HCEC 1CT (cell line): ENCODE measurements at regions not wholly inside any gene's neighbourhood (a gene's known extent, or its start where the extent isn't known, plus 50 kb on each side); places are given as distances from the start of the nearest gene placed in this dataset.
"Not testable (repeated sequence)": the region's sequence is repeated elsewhere in the genome, so short reads cannot be mapped to it uniquely, and the experiment has no call there.

ENCODE experiments used
- DNase-seq: peaks from one replicate; pipeline ENCODE4 v3.0.0-alpha.2; 2017

GRCh38 chr5:57724836-57725235, 242.2 kb upstream of the ACTBL2 start:
- peak; percentile 51 for DNase-seq

DNA sequence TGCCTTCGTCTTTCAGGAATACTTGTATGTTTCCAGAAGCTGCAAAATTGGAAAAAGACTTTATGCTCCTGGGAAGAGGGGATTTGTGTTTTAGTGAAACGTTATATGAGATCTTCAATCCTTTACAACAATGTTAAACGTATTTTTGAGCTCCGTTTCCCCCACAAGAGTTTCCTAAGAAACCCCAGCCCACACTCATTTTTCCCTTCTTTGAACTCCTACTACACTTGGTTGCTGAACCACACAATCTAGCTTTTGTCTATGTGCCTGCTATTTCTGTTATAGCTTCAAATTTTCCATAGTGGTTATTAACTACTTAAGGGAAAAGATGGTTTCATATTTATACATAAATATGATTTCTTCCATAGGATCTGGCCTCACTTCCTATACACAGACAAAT, 238.6 kb upstream of the ACTBL2 start:
- DNase-seq, result no peak

GRCh38 chr5:57720656-57721055, 238.0 kb upstream of the ACTBL2 start:
- DNase-seq, result no peak

- no peak for DNase-seq
Measured at GRCh38 chr5:57719216-57719615, 236.6 kb upstream of the ACTBL2 start.

DNA sequence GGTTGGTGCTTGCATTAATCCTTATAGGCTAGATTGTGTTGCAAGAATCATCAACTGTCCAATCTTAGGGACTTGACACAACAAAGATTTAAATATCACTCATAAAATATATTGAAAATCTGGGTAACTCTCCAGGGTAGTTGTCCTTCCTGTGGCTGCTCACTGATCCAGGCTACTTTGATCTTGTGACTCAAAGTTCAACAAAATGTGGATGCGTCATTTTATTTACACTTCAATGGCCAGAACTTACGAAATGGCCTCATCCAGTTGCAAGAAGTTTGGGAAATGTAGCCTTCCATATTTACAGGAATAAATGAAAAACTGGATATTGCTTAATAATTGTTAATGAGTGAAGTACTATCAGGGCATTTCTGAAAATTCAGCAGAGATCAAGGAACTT, 235.5 kb upstream of the ACTBL2 start:
- DNase-seq, result peak; percentile 76

DNA sequence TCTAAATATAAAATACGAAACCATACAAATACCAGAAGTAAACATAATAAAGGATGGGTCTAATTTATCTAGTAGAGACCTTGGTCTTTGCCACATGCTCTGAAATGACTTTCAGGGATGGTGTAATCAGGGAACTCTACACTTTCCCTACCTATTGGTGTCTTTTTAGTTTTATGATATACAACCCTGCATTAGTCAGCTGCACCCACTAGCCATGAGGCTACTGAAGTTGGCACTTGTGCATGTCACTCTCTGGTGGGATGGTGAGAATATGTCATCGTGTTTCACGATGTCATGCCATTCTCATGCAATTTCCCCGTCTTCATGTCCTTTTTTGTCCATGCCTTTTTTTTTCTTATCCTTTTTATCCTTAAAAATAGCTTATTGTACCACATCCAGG, 234.9 kb upstream of the ACTBL2 start:
- no peak for DNase-seq

DNA sequence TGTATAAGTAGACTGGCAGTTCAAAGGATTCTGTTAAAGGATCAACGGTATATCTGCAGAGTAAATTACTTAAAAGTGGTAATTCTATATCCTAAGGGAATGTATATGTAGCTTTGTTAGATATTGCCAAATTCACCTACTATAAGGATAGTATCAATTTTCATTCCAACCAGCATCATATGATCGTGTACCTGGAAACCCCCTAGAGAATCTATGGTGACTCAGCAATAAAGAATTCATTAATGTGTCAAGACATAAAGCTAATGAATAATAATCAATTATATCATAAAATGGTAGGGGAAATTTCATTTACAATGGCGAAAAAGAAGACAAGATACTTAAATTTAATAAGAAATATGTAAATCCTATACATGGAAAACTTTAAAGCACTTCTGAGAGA, 234.1 kb upstream of the ACTBL2 start:
- no peak for DNase-seq

GRCh38 chr5:57715296-57715695, 232.7 kb upstream of the ACTBL2 start:
- peak; percentile 27 for DNase-seq

GRCh38 chr5:57713535-57713934, 230.9 kb upstream of the ACTBL2 start:
- DNase-seq, result not testable (repeated sequence)

DNA sequence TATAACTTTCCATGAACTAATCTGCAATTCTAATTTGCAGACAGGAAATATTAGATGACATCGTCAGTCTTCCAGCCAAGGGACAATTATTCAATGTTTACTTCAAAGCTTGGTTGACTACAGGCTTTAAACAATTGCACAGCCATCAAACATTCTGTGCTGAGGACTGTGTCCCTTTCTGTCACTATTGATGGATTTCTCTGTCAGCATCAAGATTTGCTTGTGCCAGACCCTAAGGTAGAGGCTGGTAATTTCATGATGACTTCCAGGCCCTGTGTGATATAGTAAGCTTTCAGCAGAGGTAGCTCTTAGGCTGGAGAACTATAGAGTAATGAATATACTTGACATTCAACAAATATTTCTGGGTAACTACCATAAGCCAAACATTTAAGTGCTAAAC, 229.3 kb upstream of the ACTBL2 start:
- DNase-seq, result no peak

DNA sequence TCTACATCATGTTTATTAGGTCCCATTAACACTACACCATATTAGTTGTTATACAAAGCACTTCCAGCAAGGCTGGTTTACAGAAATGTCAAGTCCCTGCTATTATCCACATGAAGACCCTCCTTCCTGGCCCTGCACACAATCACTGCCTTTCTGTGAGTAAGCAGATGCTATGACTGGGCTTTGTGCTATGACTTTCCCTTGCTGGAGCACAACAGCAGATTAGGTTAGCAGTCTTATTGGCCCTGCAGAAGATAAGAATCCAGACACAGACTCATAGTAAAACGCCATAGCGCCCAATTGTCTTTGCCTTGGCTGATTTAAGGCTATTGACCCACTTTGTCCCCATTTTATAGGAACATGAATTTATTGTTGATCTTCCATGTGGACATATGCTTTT, 228.9 kb upstream of the ACTBL2 start:
- DNase-seq, result no peak

- DNase-seq, result peak; percentile 13
Measured at GRCh38 chr5:57710126-57710525, 227.5 kb upstream of the ACTBL2 start.

DNA sequence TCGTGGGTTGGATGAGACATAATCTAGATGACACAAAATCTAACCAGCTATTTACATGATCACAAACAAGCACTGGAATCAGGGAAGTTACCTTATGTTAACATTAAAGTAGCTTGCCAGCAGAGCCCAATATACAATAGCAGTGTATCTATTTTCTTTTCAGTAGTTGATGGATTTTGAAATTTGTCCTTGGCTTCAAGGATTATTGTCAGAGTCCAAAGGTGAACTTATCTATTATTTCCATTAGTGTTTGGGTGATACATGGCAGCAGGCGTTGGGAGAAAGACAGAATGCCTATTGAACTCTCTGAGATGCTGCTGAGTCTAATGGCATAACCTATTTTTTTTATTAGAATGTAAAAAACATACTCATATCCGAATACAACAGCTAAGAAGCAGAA, 223.2 kb upstream of the ACTBL2 start:
- no peak for DNase-seq

DNA sequence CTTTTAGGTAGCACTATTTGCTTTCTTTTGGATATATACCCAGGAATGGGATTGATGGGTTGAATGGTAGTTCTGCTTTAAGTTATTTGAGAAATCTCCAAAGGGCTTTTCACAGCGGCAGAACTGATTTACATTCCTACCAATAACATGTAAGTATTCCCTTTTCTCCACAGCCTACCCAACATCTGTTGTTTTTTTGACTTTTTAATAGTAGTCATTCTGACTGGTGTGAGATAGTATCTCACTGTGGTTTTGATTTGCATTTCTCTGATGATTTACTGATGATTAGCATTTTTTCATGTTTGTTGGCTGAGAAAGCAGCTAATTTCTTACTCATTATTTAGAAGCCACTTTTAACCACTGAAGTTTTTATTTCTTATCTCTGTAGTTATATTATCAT, 221.1 kb upstream of the ACTBL2 start:
- DNase-seq, result peak; percentile 48

DNA sequence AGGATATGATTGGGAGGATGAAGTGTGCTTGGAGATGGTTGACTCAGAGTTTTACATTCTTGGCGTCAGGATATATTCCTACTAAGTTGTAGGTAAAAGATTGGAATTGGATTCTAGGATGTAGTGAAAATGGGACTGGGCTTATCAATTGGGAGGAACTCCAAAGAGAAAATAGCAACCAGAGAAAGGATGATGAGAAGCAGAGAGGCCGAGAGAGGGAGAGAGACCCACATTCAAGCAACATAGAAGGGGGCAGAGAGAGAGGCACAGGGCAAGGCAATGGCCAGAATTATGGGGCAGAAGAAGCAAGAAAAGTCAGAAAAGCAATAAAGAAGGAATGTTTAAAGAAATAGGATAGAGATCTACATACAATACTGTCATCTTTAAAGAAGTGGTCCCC, 217.9 kb upstream of the ACTBL2 start:
- DNase-seq, result no peak

GRCh38 chr5:57700072-57700471, 217.5 kb upstream of the ACTBL2 start:
- DNase-seq, result no peak

DNA sequence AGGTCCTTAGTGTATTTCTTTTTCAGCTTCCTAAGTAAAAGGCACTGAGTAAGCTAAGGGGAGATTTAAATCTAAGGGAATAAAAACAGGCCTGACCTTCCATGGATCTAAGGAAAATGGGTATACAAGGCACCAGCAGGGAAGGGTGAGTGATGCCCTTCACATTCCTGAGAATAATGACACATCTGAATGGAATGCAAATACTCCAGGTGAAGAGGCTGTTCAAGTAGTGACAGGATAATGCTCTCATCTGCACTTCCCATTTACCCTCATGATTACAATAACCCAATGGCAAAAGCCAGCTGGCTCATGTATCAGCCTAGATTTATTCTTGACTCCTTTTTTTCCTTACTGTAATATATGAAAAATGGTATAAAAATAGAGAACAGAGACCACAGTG, 216.2 kb upstream of the ACTBL2 start:
- no peak for DNase-seq

DNA sequence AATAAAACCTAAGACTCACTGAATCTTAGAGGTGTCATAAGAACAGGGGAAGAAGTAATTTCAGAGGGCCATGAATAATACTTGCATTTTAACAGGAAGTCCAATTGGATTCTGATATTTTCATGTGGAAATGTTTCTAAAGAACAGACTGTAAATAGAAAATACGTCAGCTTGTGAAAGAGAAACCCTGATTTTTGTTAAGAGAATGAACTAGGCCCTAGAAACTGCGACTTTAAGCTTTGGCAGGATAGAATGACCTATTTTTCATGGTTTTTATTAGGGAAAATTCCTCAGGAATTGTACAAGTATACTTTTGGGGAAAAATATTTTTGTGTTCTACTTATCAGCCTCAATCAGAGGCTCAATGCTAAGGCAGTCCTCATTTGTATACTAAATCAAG, 215.5 kb upstream of the ACTBL2 start:
- no peak for DNase-seq

DNA sequence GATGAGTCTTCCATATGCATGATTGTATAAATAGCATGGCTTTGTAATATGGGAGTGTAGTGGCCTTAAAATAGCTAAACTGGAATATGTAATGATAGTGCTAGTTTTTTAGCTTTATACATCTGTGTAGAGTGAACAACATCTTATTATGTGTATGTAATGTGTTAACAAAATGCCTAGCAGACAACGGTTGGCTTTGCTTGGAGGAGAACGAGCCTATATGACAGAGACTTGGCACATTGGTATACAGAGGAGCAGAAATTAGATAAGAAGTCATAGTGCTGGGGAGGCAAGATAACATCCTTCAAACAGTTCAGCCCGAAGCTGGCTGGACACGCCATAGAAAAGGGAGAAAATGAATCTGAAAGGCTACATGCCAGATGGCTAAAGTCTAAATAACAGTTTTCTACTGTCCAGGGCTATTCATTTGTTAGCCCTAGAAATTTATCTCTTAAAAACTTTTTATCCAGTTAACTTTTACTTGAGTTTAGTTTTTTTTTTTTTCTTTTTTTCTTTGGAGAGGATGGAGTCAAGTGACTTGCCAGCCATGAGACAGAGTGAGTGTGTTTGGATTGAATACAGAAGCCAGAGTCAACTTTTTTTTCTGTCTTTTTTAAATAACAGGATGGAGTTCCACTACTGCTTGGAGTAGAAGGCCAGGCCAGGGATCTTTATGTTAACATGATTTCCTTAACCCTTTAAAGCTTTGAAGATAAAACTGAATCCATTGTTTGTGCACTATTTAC, 214.4 kb upstream of the ACTBL2 start:
- DNase-seq, result no peak

- no peak for DNase-seq
Measured at GRCh38 chr5:57696389-57696769, 213.8 kb upstream of the ACTBL2 start.

- DNase-seq, result no peak
Measured at GRCh38 chr5:57695706-57696388, 213.2 kb upstream of the ACTBL2 start.

- DNase-seq, result no peak
Measured at GRCh38 chr5:57695179-57695578, 212.6 kb upstream of the ACTBL2 start.

DNA sequence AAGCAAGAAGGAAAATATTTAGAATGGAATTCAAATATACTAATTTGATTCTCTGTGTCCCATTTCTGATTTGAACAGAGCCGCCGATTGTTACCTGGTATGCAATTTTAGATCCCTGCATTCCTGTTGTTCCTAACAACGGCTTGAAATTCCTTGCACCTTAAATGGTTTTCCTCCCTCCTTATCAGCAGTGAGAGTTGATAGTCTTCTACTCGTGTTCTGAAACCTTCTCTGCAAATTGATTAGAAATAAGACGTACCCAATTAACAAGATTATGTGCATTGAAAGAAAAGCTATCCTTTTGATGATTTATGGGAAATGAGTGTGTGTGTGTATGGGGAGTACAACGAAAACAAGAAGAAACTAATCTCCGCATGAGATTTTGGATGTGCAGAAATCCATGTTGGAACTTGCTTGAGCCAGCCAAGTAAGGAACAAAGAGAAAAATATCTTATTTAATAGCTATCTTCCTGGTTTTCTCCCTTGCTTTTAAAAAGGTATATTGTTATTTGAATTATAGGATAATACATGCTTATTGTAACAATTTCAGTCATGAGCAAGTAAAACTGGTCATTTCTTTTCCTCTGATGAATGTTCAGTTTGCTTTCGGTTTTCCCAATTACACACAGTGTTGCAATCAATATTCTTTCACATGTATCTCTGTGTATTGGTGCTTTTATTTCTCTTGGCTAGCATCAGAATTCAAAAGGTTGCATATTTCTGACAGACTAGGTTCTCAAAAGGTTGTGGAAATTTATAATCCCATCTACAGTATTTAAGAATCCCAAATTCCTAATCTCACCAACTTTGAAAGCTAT, 211.1 kb upstream of the ACTBL2 start:
- DNase-seq, result no peak
